ENCODE measurements at regions not wholly inside any gene's neighbourhood (a gene's known extent, or its start where the extent isn't known, plus 50 kb on each side); places are given as distances from the start of the nearest gene placed in this dataset.

- Histone ChIP-seq H3K27me3 (ENCODE audit: control insufficient read depth, insufficient read depth, low read length) (no peaks in the 10 kb centered on the region), H3K4me3 (ENCODE audit: low read depth, low read length) (no peak overlapping the region), H3K36me3 (ENCODE audit: control insufficient read depth, insufficient read depth, low read length) (no peaks in the 10 kb centered on the region)
- ChIA-PET CTCF (no interaction called here), POLR2A (no interaction called here)
- TF ChIP-seq, protein P1, sequence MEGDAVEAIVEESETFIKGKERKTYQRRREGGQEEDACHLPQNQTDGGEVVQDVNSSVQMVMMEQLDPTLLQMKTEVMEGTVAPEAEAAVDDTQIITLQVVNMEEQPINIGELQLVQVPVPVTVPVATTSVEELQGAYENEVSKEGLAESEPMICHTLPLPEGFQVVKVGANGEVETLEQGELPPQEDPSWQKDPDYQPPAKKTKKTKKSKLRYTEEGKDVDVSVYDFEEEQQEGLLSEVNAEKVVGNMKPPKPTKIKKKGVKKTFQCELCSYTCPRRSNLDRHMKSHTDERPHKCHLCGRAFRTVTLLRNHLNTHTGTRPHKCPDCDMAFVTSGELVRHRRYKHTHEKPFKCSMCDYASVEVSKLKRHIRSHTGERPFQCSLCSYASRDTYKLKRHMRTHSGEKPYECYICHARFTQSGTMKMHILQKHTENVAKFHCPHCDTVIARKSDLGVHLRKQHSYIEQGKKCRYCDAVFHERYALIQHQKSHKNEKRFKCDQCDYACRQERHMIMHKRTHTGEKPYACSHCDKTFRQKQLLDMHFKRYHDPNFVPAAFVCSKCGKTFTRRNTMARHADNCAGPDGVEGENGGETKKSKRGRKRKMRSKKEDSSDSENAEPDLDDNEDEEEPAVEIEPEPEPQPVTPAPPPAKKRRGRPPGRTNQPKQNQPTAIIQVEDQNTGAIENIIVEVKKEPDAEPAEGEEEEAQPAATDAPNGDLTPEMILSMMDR (IDR thresholded peaks at IDR 0.05; ENCODE audit: insufficient read depth, low read depth, low read length), result no peak
- no peak for DNase-seq (ENCODE audit: low read depth)
Observed at GRCh38 chr10:84842593-84842992, 514.2 kb downstream of the CCSER2 start.

DNA sequence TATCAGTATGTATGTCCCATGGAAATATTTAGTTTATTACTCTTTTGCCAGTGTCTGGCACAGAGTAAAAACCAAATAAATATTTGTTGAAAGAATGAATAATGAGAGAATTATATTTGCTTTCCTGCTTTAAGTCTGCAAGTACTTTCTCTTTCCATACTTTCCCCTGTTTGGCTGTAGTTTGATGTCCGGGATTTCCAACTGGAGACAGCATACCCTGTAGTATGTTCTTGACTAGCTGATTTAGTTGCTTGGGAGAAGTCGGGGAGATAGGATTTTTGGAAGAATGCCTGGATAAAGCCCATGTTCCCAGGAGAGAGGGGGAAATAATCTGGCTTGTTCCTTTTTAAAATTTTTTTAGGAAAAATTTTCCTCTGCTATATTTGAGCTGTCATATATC lies 516.1 kb downstream of the CCSER2 start:
- Histone ChIP-seq H3K4me3 (ENCODE audit: low read depth, low read length) (no peak overlapping the region), H3K36me3 (ENCODE audit: control insufficient read depth, insufficient read depth, low read length) (no peaks in the 10 kb centered on the region), H3K27me3 (ENCODE audit: control insufficient read depth, insufficient read depth, low read length) (no peaks in the 10 kb centered on the region)
- CTCF ChIA-PET, result no interaction called here
- TF ChIP-seq, protein P1 (IDR thresholded peaks at IDR 0.05; ENCODE audit: insufficient read depth, low read depth, low read length), result no peak
- no peak for DNase-seq (ENCODE audit: low read depth)
- POLR2A ChIA-PET, result no interaction called here

DNA sequence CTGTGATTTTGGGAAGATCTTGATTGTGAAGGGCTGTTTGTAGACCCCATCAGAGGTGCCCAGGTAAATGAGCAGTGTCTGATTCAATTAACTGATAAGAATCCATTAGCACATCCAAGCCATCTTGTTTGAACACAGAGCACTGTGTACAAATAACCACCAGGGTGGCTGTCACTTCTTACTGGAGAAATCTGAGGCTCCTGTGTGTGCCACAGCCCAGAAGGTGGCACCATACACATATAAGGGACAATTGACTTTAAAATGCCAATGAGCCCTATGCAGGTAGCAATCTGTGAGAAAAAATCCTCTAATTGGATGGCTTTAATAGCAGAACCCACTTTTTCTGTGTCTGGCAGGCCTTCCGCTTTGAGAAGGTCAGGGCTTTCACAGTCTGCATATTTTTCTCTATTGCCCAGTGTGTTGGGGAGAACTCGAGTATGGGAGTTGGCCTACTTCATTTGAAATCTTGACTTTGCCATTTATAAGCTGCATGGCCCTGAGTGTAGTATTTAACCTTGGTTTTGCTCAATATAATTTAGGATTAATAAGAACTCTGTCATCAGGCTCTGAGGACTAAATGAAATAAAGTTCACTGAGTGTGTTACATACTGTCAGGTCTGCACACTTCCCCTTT lies 517.4 kb downstream of the CCSER2 start:
- CTCF ChIA-PET, result no interaction called here
- no peak for DNase-seq (ENCODE audit: low read depth)
- TF ChIP-seq, protein P1 (IDR thresholded peaks at IDR 0.05; ENCODE audit: insufficient read depth, low read depth, low read length), result no peak
- Histone ChIP-seq H3K4me3 (ENCODE audit: low read depth, low read length) (no peak overlapping the region), H3K36me3 (ENCODE audit: control insufficient read depth, insufficient read depth, low read length) (no peaks in the 10 kb centered on the region), H3K27me3 (ENCODE audit: control insufficient read depth, insufficient read depth, low read length) (no peaks in the 10 kb centered on the region)
- POLR2A ChIA-PET, result no interaction called here

GRCh38 chr10:84846658-84847316 lies 518.4 kb downstream of the CCSER2 start:
- DNase-seq (ENCODE audit: low read depth), result no peak
- CTCF ChIA-PET, result interaction anchor here (1.6 kb wide), 1 partner anchor 26 kb away, joined by 3 read pairs; no protein-coding TSS in a partner anchor
- H3K27me3 ChIP-seq (ENCODE audit: control insufficient read depth, insufficient read depth, low read length), result no peaks in the 10 kb centered on the region
- TF ChIP-seq, protein P1 (IDR thresholded peaks at IDR 0.05; ENCODE audit: insufficient read depth, low read depth, low read length), result no peak
- POLR2A ChIA-PET, result no interaction called here
- no peak overlapping the region for H3K4me3 ChIP-seq (ENCODE audit: low read depth, low read length)
- H3K36me3 ChIP-seq (ENCODE audit: control insufficient read depth, insufficient read depth, low read length), result no peaks in the 10 kb centered on the region

- no peaks in the 10 kb centered on the region for H3K36me3 ChIP-seq (ENCODE audit: control insufficient read depth, insufficient read depth, low read length)
- no peaks in the 10 kb centered on the region for H3K27me3 ChIP-seq (ENCODE audit: control insufficient read depth, insufficient read depth, low read length)
- TF ChIP-seq, protein P1 (IDR thresholded peaks at IDR 0.05; ENCODE audit: insufficient read depth, low read depth, low read length), result no peak
- ChIA-PET CTCF (no interaction called here), POLR2A (no interaction called here)
- DNase-seq (ENCODE audit: low read depth), result no peak
- H3K4me3 ChIP-seq (ENCODE audit: low read depth, low read length), result no peak overlapping the region
Observed at GRCh38 chr10:84848967-84849366, 520.6 kb downstream of the CCSER2 start.
